ENCODE measurements at regions not wholly inside any gene's neighbourhood (a gene's known extent, or its start where the extent isn't known, plus 50 kb on each side); places are given as distances from the start of the nearest gene placed in this dataset.
"Not testable (repeated sequence)": the region's sequence is repeated elsewhere in the genome, so short reads cannot be mapped to it uniquely, and the experiment has no call there.

GRCh38 chr5:39674209-39675082, 249.7 kb upstream of the DAB2 start:
- DNase-seq, result no peak

- DNase-seq, result no peak
Observed at GRCh38 chr5:39671561-39671961, 246.8 kb upstream of the DAB2 start.

- DNase-seq, result no peak
Observed at GRCh38 chr5:39670955-39671354, 246.2 kb upstream of the DAB2 start.

DNA sequence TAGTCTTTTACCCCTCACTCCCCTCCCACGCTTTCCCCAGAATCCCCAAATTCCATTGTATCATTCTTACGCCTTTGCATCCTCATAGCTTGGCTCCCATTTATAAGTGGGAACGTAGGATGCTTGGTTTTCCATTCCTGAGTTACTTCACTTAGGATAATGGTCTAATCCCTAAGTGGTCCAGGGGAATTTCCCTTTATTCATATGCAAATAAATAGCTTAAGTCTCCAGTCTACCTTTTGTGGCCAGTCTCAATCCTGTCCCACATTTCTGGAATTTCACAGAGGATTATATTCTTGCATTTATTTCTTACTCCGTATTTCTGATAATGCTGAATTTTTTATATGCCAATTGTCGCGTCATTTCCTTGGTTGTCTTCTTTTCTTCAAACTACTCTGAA, 245.6 kb upstream of the DAB2 start:
- DNase-seq, result no peak

GRCh38 chr5:39668980-39669379, 244.2 kb upstream of the DAB2 start:
- peak in 1 of 2 experiments; percentile 49 for DNase-seq

DNA sequence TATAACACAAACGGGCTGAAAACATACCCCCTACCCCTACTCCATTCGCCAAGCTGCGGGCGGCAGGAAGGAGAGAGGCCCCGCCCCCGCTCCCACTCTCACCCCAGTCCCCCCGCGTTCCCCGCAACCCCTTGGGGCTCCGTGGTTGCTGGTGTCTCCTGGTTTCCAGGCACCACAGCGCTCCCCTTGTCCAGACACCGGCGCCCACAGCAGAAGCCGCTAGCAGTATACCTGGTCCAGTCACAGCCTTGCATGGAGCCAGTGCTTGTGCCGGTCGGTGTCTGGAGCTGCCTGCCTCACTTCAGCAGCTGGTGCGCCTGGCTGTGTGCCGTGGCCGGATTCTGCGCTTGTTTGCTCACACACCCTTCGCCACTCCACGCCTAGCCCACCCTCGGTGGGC, 240.5 kb upstream of the DAB2 start:
- no peak for DNase-seq

DNA sequence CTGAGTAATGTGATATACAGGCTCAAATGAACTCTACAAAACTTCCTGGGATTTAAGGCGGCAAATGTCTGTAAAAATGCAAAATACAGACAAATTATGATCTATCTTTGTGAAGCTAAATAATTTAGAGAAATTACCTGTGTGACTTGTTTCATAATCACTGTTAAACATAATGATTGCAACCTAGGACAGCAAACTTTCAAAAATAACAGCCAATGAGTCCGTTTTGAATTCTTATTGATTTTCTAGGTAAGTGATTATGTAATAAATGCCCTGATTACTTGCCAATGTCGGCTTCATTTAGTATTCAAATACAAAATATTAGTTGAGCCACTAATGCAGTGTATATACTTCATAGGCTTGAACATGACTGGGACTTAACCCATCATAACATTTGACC, 238.2 kb upstream of the DAB2 start:
- no peak for DNase-seq

DNA sequence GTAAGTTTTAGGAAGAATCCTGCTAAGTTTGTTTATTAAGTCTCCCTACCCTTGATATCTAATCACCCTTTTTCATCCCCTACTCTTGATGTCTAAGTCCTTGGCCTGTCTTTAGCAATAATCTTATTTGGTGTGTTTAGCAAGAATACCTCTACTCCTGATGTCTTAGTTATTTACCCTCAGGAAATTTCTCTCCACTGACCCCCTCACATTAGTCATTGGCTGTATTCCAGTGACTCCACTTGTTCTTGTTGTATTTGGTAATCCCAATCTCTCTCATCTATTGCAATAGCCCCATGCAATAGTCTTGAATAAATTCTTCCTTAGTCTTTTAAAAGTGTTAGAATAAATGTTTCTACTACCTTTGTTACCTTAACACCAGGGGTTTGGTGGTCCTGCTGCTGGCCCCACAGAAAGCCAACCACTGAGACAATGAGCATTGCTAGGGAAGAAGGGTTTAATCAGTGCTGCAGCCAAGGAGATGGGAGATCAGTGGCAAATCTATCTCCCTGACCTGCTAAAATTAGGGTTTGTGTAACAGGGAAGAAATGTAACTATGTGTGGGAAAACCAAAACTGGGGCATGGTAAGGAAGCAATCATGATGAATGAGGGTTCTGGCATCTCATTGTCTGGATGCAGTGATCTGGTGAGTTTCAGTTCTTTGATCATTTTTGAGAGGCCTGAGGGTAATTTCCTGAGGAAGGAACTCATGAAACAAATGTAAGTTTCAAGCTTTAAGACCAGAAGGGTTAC, 236.4 kb upstream of the DAB2 start:
- no peak for DNase-seq

GRCh38 chr5:39660020-39660419, 235.2 kb upstream of the DAB2 start:
- no peak for DNase-seq

GRCh38 chr5:39658866-39659265, 234.1 kb upstream of the DAB2 start:
- DNase-seq, result no peak

DNA sequence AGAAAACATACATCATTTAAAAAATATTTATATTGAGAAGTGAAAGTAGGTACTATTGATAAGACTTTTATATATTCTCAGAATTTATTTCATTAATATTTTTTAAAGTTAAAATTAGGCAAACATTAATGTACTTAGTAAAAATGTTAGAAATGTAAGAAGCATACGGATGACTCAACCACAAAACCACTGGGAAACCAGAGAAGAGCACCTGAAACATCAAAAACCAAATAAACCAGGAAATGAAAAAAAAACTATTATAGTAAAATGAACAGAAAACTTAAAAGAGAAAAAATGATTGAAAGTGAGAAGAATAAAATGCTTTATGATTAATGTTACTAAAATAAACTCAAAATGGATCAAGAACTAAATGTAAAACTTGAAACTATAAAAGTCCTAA, 233.2 kb upstream of the DAB2 start:
- no peak for DNase-seq

- no peak for DNase-seq
Observed at GRCh38 chr5:39656600-39656999, 231.8 kb upstream of the DAB2 start.

- DNase-seq, result no peak
Observed at GRCh38 chr5:39654715-39655114, 229.9 kb upstream of the DAB2 start.

DNA sequence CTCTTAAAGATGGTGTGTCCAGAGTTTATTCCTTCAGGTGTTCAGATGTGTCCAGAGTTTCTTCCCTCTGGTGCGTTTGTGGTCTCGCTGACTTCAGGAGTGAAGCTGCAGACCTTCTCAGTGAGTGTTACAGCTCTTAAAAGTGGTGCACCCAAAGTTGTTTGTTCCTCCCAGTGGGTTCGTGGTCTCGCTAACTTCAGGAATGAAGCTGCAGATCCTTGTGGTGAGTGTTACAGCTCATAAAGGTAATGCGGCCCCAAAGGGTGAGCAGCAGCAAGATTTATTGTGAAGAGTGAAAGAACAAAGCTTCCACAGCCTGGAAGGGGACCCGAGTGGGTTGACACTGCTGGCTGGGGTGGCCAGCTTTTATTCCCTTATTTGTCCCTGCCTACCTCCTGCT, 227.7 kb upstream of the DAB2 start:
- not testable (repeated sequence) for DNase-seq

- DNase-seq, result no peak
Observed at GRCh38 chr5:39652036-39652435, 227.3 kb upstream of the DAB2 start.

GRCh38 chr5:39650008-39650762, 225.4 kb upstream of the DAB2 start:
- DNase-seq, result no peak

DNA sequence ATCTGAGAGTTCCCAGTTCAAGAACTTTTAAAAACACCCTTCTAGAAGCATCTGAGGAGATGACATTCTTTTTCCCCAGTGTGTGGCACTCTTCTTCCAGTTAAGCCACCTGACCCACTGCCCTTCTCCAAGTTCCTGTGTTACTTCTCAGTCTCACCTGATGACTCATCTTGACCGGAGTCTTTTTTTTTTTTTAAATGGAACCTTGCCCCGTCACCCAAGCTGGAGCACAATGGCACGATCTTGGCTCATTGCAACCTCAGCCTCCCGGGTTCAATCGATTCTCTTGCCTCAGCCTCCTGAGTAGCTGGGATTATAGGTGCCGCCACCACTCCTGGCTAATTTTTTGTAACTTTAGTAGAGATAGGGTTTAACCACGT, 224.1 kb upstream of the DAB2 start:
- DNase-seq, result no peak

- no peak for DNase-seq
Observed at GRCh38 chr5:39648085-39648847, 223.5 kb upstream of the DAB2 start.

GRCh38 chr5:39640552-39640951, 215.8 kb upstream of the DAB2 start:
- DNase-seq, result no peak

DNA sequence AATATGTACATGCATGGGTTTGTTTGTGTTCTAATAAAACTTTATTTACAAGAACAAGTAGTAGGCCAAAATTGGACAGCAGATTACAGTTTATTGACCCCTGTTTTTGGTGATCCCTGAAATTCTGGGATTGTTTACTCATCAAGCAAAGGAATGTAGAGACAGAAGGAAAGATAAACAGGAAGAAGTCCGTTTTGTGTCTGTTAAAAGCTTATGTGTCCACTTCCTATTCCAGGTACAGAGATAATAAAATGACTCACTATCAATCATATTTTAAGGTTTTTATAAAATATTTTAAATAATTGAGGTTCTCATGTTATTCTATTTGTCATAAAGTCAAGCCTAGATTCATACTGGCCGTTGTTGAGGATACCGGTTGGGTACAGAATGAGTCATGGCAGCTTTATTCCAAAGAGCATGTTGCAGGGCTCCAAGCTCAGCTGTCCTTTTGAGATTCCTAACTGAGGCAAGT, 214.9 kb upstream of the DAB2 start:
- DNase-seq, result no peak

- no peak for DNase-seq
Observed at GRCh38 chr5:39638813-39639212, 214.0 kb upstream of the DAB2 start.

- no peak for DNase-seq
Observed at GRCh38 chr5:39633057-39633456, 208.3 kb upstream of the DAB2 start.

DNA sequence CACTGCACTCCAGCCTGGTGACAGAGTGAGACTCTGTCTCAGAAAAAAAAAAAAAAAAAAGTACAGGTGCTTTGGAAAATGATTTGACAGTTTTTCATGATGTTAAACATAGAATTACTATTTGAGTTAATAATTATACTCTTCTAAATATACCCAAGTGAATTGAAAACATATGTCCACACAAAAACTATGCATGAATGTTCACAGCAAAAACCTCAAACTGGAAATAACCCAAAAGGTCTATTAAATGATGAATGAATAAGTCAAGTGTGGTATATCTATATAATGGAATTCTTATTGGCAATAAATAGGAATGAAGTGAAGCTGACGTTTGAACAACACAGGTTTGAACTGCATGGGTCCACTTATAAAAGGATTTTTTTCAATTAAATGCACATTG, 207.2 kb upstream of the DAB2 start:
- DNase-seq, result no peak

Data from NCI-H446 (cell line).